HFF-Myc (cell line): ENCODE measurements at regions not wholly inside any gene's neighbourhood (a gene's known extent, or its start where the extent isn't known, plus 50 kb on each side); places are given as distances from the start of the nearest gene placed in this dataset.

Experiments
- DNase-seq: peaks from one replicate; pipeline ENCODE4 v3.0.0-alpha.2; 2011; ENCODE audit warnings: low read depth; ENCODE audit errors: extremely low read depth
- H3K4me3 ChIP-seq: replicated peaks from 2 replicates; pipeline ENCODE4 v1.5.1; 2011; ENCODE audit warnings: low read depth, mild to moderate bottlenecking, control low read depth, low read length
- TF ChIP-seq, protein P1 (sequence below): IDR thresholded peaks from 2 replicates; pipeline ENCODE4 v1.5.1; 2012; ENCODE audit warnings: mild to moderate bottlenecking, low read depth, low read length, control low read depth; ENCODE audit errors: missing control alignments

DNA sequence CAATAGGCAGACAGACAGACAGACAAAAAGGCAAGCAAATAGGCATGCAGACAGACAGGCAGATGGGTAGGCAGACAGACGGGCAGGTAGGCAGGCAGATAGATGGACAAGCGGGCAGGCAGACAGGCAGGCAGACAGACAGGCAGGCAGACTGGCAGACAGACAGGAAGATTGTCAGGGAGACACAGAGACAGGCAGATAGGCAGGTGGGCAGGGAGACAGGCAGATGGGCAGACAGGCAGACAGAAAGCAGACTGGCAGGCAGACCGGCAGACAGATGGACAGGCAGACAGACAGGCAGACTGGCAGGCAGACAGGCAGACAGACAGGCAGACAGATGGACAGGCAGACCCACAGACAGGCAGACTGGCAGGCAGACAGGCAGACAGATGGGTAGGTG is 70.3 kb upstream of the MYL10 start:
- no peak for DNase-seq
- no peak overlapping the region for H3K4me3 ChIP-seq
- TF ChIP-seq, protein P1, sequence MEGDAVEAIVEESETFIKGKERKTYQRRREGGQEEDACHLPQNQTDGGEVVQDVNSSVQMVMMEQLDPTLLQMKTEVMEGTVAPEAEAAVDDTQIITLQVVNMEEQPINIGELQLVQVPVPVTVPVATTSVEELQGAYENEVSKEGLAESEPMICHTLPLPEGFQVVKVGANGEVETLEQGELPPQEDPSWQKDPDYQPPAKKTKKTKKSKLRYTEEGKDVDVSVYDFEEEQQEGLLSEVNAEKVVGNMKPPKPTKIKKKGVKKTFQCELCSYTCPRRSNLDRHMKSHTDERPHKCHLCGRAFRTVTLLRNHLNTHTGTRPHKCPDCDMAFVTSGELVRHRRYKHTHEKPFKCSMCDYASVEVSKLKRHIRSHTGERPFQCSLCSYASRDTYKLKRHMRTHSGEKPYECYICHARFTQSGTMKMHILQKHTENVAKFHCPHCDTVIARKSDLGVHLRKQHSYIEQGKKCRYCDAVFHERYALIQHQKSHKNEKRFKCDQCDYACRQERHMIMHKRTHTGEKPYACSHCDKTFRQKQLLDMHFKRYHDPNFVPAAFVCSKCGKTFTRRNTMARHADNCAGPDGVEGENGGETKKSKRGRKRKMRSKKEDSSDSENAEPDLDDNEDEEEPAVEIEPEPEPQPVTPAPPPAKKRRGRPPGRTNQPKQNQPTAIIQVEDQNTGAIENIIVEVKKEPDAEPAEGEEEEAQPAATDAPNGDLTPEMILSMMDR, result no peak

DNA sequence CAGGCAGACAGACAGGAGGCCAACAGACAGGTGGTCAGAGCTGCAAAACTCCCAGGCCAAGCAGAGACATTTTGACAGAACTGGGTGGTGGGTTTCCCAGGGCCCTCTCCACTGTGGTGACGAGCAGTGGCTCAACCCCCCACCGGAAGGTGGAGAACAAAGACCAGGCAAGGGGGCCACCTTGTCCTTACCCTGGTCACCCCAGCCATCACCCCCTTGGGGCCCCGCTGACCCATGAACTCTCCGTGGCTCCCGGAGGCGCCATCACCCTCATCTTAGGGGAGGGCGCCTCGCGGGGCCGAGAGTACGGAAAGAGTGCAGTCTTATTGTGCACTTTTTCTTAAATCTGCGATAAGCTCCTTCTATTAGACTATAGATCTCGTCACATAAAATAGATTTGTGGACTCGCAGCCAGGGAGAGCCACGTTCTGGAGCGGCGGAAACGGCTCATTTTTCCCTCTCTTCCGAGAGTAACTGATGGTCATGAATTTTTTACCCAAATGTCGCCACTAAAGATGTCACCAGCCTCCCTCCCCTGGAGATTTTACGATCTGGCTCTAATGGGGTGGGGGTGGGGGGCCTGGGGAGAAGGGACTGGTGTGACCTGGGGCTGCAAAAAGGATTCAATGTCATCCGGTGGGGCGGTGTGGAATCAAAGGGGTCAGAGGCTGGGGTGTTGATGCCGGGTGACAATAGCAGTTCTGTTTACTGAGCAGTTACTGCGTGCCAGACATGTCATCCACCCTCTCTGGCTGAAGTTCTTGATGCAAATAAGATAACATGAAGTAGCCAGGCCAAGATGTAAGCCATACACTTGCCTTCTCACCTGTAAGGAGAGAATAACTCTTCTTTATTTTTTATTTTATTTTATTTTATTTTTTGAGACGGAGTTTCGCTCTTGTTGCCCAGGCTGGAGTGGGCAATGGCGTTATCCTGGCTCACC is 71.1 kb upstream of the MYL10 start:
- no peak for DNase-seq
- TF ChIP-seq, protein P1, result no peak
- H3K4me3 ChIP-seq, result no peak overlapping the region

DNA sequence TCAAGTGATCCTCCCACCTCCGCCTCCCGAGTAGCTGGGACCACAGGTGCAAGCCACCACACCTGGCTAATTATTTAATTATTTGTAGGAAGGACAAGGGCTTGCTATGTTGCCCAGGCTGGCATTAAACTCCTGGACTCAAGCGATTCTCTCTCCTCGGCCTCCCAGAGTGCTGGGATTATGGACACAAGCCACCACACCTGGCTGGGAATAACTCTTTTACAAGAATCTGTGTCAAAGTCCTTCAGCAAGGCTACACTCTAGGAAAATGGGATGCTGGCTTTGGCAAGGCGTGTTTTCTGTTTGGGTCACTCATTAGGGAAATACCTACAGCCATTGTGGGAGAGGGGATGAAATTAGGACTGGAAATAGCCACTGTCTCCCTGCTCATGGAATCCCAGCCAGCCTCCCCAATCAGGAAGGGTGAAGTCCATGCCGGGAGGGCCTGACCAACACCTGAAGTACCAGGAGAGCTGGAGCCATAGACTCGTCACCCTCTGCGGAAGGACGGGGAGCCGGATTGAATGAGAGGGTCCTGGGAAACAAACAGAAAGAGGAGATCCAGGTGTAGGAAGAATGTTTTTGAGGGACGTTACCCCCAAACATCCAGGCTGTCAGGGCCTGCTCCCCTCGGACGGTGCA is 72.2 kb upstream of the MYL10 start:
- H3K4me3 ChIP-seq, result no peak overlapping the region
- DNase-seq, result no peak
- TF ChIP-seq, protein P1, result no peak

DNA sequence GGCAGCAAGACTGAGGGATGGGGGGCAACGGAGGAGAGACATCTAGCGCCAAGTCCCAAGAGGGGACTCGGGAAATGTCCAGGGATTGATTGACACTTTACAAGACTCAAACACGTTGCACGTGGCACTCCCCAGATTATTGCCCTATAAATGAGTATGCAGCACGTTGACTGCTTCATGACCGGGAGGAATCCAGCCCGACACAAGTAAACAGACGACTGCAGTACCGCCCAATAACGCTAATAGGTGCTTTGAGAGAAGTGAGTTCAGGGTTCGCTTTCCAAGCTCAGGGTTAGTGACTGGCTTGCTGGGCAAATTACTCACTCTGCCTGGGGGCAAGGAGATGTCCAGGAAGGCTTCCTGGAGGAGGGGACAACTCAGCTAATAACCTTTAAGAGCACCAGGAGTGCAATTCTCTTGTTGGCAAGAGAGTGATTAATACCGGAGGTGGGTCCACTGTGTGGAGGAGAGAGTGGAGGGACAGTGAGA is 73.3 kb upstream of the MYL10 start:
- no peak for DNase-seq
- TF ChIP-seq, protein P1, result no peak
- no peak overlapping the region for H3K4me3 ChIP-seq

DNA sequence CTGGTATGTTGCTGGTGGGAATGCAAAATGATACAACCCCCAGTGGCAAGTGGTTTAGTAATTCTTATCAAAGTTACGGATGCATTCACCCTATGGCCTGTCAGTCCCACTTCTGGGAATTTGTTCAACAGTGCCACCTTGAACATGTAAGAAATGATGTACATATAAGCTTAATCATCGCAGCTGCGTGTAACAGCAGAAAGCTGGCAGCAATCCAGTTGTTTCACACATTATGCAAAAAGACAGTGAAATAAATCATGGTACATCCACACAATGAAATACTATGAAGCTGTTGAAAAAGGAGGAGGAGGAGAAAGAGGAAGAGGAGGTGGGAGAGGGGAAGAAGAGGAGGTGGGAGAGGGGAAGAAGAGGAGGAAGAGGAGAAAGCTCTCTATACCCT is 76.2 kb upstream of the MYL10 start:
- H3K4me3 ChIP-seq, result no peak overlapping the region
- no peak for DNase-seq
- TF ChIP-seq, protein P1, result no peak

DNA sequence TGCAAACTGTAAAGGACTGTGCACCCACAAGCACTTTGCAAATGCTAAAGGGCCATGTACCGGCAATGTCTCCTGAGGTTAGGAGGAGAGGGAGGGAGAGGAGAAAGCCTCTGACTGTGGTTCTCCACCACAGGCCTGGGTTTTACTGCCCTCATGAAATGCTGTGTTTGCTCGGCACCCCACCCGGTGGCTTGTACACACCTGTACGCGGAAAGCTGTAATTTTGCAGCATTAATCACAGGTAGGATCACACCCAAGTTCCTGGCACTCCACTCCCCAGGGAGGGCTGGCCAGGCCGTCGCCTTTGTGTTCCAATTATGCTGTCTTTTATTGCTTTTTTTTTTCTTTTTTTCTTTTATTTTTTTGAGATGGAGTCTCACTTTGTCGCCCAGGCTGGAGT is 78.5 kb upstream of the MYL10 start:
- no peak overlapping the region for H3K4me3 ChIP-seq
- no peak for DNase-seq
- TF ChIP-seq, protein P1, result no peak
